ENCODE measurements at regions not wholly inside any gene's neighbourhood (a gene's known extent, or its start where the extent isn't known, plus 50 kb on each side); places are given as distances from the start of the nearest gene placed in this dataset.
"Not testable (repeated sequence)": the region's sequence is repeated elsewhere in the genome, so short reads cannot be mapped to it uniquely, and the experiment has no call there.

DNA sequence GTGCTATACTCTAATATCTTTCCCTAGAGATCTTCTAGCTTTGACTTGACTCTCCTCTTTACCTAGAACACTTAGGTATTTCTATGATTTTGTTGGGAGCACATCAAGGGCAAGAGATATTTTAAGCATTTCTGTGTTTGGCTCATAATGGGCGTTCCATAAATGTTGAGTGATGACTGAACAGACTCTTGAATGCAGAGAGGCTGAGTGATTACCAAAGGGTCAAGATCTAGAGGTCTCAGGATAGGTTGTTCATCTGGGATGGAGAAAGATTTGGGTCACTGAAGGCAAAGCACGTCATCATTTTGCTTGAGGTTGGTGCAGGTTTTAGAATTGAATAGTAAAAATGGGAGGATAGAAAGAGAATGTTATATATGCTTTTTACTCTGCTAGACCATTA is 705.4 kb upstream of the B3GALT2 start:
- ChIA-PET CTCF (no interaction called here), POLR2A (no interaction called here)
- H3K9me3 Mint-ChIP-seq: no peaks in the 10 kb centered on the region
- H3K4me3 Mint-ChIP-seq: no peak overlapping the region
- DNase-seq (no peak), ATAC-seq (ENCODE audit: low read depth) (no peak)
- H3K4me1 Mint-ChIP-seq: no peaks in the 10 kb centered on the region
- peaks cover 2% of the 10 kb centered on the region for H3K27me3 Mint-ChIP-seq
- no peaks in the 10 kb centered on the region for H3K36me3 Mint-ChIP-seq (ENCODE audit: low read depth)
- TF ChIP-seq, protein P1, sequence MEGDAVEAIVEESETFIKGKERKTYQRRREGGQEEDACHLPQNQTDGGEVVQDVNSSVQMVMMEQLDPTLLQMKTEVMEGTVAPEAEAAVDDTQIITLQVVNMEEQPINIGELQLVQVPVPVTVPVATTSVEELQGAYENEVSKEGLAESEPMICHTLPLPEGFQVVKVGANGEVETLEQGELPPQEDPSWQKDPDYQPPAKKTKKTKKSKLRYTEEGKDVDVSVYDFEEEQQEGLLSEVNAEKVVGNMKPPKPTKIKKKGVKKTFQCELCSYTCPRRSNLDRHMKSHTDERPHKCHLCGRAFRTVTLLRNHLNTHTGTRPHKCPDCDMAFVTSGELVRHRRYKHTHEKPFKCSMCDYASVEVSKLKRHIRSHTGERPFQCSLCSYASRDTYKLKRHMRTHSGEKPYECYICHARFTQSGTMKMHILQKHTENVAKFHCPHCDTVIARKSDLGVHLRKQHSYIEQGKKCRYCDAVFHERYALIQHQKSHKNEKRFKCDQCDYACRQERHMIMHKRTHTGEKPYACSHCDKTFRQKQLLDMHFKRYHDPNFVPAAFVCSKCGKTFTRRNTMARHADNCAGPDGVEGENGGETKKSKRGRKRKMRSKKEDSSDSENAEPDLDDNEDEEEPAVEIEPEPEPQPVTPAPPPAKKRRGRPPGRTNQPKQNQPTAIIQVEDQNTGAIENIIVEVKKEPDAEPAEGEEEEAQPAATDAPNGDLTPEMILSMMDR (IDR thresholded peaks at IDR 0.05): no peak
- no peak overlapping the region for H3K27ac Mint-ChIP-seq
- intact Hi-C loops (cut with micrococcal nuclease): no loop called here

DNA sequence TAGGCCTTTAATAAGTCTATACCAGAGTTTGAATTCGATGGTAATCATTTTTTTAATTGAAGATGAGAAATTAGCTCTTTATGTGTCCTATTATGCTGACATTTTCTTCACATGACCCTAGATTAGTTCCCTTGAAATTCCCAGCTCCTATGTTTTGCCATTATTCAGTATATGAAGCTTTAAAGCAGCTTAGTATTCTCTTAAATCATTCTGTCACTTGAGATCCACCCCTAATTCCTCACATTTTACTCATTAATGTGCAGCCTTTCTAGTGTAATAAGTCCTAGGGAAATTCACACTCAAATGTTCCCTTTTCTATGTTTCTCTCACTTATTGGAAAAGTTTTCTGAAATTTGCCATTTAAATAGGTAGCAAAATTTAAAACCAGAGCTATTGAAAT is 704.5 kb upstream of the B3GALT2 start:
- DNase-seq (no peak), ATAC-seq (ENCODE audit: low read depth) (no peak)
- Mint-ChIP-seq H3K27me3 (peaks cover 2% of the 10 kb centered on the region), H3K36me3 (ENCODE audit: low read depth) (no peaks in the 10 kb centered on the region), H3K4me3 (no peak overlapping the region), H3K27ac (no peak overlapping the region), H3K9me3 (no peaks in the 10 kb centered on the region), H3K4me1 (no peaks in the 10 kb centered on the region)
- ChIA-PET POLR2A (no interaction called here), CTCF (no interaction called here)
- TF ChIP-seq, protein P1 (IDR thresholded peaks at IDR 0.05): no peak
- intact Hi-C loops (cut with micrococcal nuclease): no loop called here

DNA sequence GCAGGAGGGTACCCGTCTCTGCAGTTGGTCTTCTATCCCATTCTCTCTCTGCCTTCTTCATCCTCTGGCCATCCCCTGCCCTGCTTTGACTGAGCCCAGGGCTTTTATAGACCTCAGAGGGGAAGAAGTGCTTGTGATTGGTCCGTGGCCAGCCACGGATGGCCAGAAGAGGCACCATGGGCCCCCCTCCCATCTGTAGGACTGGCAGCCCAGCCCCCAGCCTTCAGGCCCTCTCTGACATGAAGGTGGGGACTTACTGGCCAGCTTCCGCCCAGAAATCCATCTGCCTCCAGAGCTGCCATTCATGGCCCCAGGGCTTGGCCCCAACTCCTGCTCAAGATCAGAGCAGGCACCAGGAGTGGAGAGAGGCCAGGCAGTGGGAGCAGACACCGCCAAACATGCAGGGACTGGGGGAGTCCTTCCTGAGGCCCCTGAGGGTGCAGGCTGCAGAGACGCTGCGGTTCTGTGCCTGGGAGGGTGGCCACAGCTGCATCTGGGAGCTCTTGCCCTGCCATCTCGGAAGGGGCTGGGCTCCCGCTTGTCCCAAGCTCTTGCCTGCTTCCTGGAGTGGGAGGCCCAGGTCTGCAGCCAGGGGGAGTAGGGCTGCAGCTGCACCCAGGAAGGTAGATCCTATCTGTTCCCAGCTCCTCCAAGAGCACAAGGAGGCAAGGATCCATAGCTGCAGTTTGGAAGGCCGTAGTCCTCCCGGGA is 698.6 kb upstream of the B3GALT2 start:
- Mint-ChIP-seq H3K27ac (no peak overlapping the region), H3K9me3 (no peaks in the 10 kb centered on the region), H3K27me3 (no peaks in the 10 kb centered on the region), H3K36me3 (ENCODE audit: low read depth) (no peaks in the 10 kb centered on the region), H3K4me3 (no peak overlapping the region), H3K4me1 (no peaks in the 10 kb centered on the region)
- CTCF ChIA-PET: no interaction called here
- DNase-seq (no peak), ATAC-seq (ENCODE audit: low read depth) (no peak)
- intact Hi-C loops (cut with micrococcal nuclease): no loop called here
- TF ChIP-seq, protein P1 (IDR thresholded peaks at IDR 0.05): no peak
- POLR2A ChIA-PET: no interaction called here

DNA sequence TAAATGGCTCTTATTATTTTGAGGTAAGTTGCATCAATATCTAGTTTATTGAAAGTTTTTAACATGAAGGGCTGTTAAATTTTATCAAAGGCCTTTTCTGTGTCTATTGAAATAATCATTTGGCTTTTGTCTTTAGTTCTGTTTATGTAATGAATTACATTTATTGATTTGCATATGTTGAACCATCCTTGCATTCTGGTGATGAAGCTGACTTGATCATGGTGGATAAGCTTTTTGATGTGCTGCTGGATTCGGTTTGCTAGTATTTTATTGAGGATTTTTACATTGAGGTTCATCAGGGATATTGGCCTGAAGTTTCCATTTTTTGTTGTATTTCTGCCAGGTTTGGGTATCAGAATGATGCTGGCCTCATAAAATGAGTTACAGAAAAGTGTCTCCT is 691.5 kb upstream of the B3GALT2 start:
- intact Hi-C loops (cut with micrococcal nuclease); H3K4me1 Mint-ChIP-seq; POLR2A ChIA-PET; ATAC-seq (ENCODE audit: low read depth); H3K27ac Mint-ChIP-seq; H3K4me3 Mint-ChIP-seq; DNase-seq; H3K27me3 Mint-ChIP-seq; H3K36me3 Mint-ChIP-seq (ENCODE audit: low read depth): not testable (repeated sequence)
- peaks cover 10% of the 10 kb centered on the region for H3K9me3 Mint-ChIP-seq
- CTCF ChIA-PET: interaction anchor here (1.2 kb wide), 1 partner anchor 419 kb away, joined by 3 read pairs; no protein-coding TSS in a partner anchor

DNA sequence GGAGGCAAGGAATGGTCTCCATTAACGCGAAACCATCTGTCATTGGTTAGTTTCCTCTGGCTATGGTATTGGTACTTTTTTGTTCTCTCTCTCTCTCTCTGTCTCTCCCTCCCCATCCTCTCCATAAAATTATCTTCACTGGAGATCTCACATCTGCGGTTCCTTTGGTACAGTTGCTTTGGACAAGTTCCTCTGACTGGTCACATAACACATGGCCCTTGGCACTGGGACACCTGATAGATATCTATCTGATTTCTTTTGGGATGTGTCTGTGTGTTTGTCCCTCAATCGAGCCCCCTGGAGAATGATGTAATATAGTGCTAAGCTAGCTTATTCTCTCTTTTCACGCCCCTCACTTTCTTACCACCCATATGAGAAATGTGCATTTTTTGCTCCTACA is 682.0 kb upstream of the B3GALT2 start:
- ATAC-seq (ENCODE audit: low read depth) (no peak), DNase-seq (no peak)
- CTCF ChIA-PET: no interaction called here
- POLR2A ChIA-PET: no interaction called here
- Mint-ChIP-seq H3K27ac (no peak overlapping the region), H3K36me3 (ENCODE audit: low read depth) (no peaks in the 10 kb centered on the region), H3K27me3 (no peaks in the 10 kb centered on the region), H3K4me1 (no peaks in the 10 kb centered on the region), H3K4me3 (no peak overlapping the region), H3K9me3 (peaks cover 4% of the 10 kb centered on the region)
- intact Hi-C loops (cut with micrococcal nuclease): no loop called here
- TF ChIP-seq, protein P1 (IDR thresholded peaks at IDR 0.05): no peak

DNA sequence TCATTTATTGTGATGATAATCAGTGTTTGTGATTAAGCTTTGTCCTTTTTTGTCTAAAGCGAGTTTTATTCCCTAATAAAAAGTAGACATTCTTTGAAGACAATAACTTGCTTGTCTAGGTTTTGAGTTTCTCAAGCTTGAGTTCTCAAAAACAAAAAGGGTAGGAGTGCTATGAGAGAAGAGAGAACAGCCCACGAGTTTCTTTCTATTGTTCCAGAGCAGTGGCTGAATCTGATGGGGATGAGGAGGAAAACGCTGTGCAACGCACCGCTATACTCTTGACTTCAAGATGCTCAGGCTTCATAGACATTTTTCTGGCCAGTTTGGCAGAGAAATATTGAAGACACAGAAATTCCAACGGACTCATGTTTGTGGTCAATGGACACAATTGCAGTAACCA is 669.8 kb upstream of the B3GALT2 start:
- POLR2A ChIA-PET: no interaction called here
- Mint-ChIP-seq H3K36me3 (ENCODE audit: low read depth) (no peaks in the 10 kb centered on the region), H3K9me3 (no peaks in the 10 kb centered on the region), H3K4me1 (no peaks in the 10 kb centered on the region), H3K27ac (no peak overlapping the region), H3K4me3 (no peak overlapping the region), H3K27me3 (no peaks in the 10 kb centered on the region)
- CTCF ChIA-PET: no interaction called here
- intact Hi-C loops (cut with micrococcal nuclease): no loop called here
- DNase-seq (no peak), ATAC-seq (ENCODE audit: low read depth) (no peak)
- TF ChIP-seq, protein P1 (IDR thresholded peaks at IDR 0.05): no peak
